ENCODE measurements at regions not wholly inside any gene's neighbourhood (a gene's known extent, or its start where the extent isn't known, plus 50 kb on each side); places are given as distances from the start of the nearest gene placed in this dataset.
"Not testable (repeated sequence)": the region's sequence is repeated elsewhere in the genome, so short reads cannot be mapped to it uniquely, and the experiment has no call there.

GRCh38 chr4:175273995-175274753 is 356.0 kb downstream of the ADAM29 start:
- no peak for FAIRE-seq

GRCh38 chr4:175277816-175278215 is 359.7 kb downstream of the ADAM29 start:
- DNase-seq (ENCODE audit: insufficient read length, low spot score): no peak
- FAIRE-seq: no peak

More at GRCh38 chr4:175273995-175274753, 356.0 kb downstream of the ADAM29 start:
- peak; percentile 10 for DNase-seq (ENCODE audit: insufficient read length, low spot score)

- DNase-seq (ENCODE audit: insufficient read length, low spot score) (no peak), FAIRE-seq (no peak)
Measured at GRCh38 chr4:175280153-175280552, 362.0 kb downstream of the ADAM29 start.

- DNase-seq (ENCODE audit: insufficient read length, low spot score): no peak
- FAIRE-seq: no peak
Measured at GRCh38 chr4:175281894-175282293, 363.7 kb downstream of the ADAM29 start.

- no peak for DNase-seq (ENCODE audit: insufficient read length, low spot score)
- FAIRE-seq: no peak
Measured at GRCh38 chr4:175282407-175282806, 364.2 kb downstream of the ADAM29 start.

GRCh38 chr4:175290401-175290800 is 372.2 kb downstream of the ADAM29 start:
- FAIRE-seq: no peak

GRCh38 chr4:175297965-175298565 is 379.9 kb downstream of the ADAM29 start:
- FAIRE-seq (no peak), DNase-seq (ENCODE audit: insufficient read length, low spot score) (no peak)

More at GRCh38 chr4:175290401-175290800, 372.2 kb downstream of the ADAM29 start:
- no peak for DNase-seq (ENCODE audit: insufficient read length, low spot score)

- FAIRE-seq: peak; percentile 33
Measured at GRCh38 chr4:175306436-175306835, 388.3 kb downstream of the ADAM29 start.

GRCh38 chr4:175307326-175307725 is 389.2 kb downstream of the ADAM29 start:
- FAIRE-seq (no peak), DNase-seq (ENCODE audit: insufficient read length, low spot score) (no peak)

More at GRCh38 chr4:175306436-175306835, 388.3 kb downstream of the ADAM29 start:
- DNase-seq (ENCODE audit: insufficient read length, low spot score): no peak

GRCh38 chr4:175308236-175308635 is 390.1 kb downstream of the ADAM29 start:
- FAIRE-seq (no peak), DNase-seq (ENCODE audit: insufficient read length, low spot score) (no peak)

GRCh38 chr4:175309041-175309440 is 390.9 kb downstream of the ADAM29 start:
- peak; percentile 23 for FAIRE-seq
- DNase-seq (ENCODE audit: insufficient read length, low spot score): no peak

- peak; percentile 73 for FAIRE-seq
- no peak for DNase-seq (ENCODE audit: insufficient read length, low spot score)
Measured at GRCh38 chr4:175325230-175325629, 407.1 kb downstream of the ADAM29 start.

- FAIRE-seq (no peak), DNase-seq (ENCODE audit: insufficient read length, low spot score) (no peak)
Measured at GRCh38 chr4:175326796-175327195, 408.6 kb downstream of the ADAM29 start.

GRCh38 chr4:175330236-175330635 is 412.1 kb downstream of the ADAM29 start:
- no peak for FAIRE-seq
- no peak for DNase-seq (ENCODE audit: insufficient read length, low spot score)

- no peak for DNase-seq (ENCODE audit: insufficient read length, low spot score)
- no peak for FAIRE-seq
Measured at GRCh38 chr4:175330652-175331051, 412.5 kb downstream of the ADAM29 start.

GRCh38 chr4:175335331-175335730 is 417.2 kb downstream of the ADAM29 start:
- no peak for DNase-seq (ENCODE audit: insufficient read length, low spot score)
- no peak for FAIRE-seq

GRCh38 chr4:175336570-175336969 is 418.4 kb downstream of the ADAM29 start:
- DNase-seq (ENCODE audit: insufficient read length, low spot score); FAIRE-seq: not testable (repeated sequence)

- no peak for DNase-seq (ENCODE audit: insufficient read length, low spot score)
- no peak for FAIRE-seq
Measured at GRCh38 chr4:175339100-175339707, 421.0 kb downstream of the ADAM29 start.

- FAIRE-seq: no peak
Measured at GRCh38 chr4:175341203-175341755, 423.1 kb downstream of the ADAM29 start.

GRCh38 chr4:175346376-175346775 is 428.2 kb downstream of the ADAM29 start:
- FAIRE-seq (no peak), DNase-seq (ENCODE audit: insufficient read length, low spot score) (peak; percentile 12)

More at GRCh38 chr4:175341203-175341755, 423.1 kb downstream of the ADAM29 start:
- DNase-seq (ENCODE audit: insufficient read length, low spot score): no peak

GRCh38 chr4:175350246-175350645 is 432.1 kb downstream of the ADAM29 start:
- DNase-seq (ENCODE audit: insufficient read length, low spot score) (no peak), FAIRE-seq (no peak)

Measured in HTR-8/SVneo (cell line).